Right renal pelvis (tissue), 4 donors: ENCODE measurements at regions not wholly inside any gene's neighbourhood (a gene's known extent, or its start where the extent isn't known, plus 50 kb on each side); places are given as distances from the start of the nearest gene placed in this dataset.
"Not testable (repeated sequence)": the region's sequence is repeated elsewhere in the genome, so short reads cannot be mapped to it uniquely, and the experiment has no call there.

Source experiments
- DNase-seq, 4 donors: peaks; one replicate each; pipeline ENCODE4 v3.0.0-alpha.2; 2013; ENCODE audit warnings: low read depth in 4 of 4, low spot score in 3 of 4, missing footprints in 1 of 4

DNA sequence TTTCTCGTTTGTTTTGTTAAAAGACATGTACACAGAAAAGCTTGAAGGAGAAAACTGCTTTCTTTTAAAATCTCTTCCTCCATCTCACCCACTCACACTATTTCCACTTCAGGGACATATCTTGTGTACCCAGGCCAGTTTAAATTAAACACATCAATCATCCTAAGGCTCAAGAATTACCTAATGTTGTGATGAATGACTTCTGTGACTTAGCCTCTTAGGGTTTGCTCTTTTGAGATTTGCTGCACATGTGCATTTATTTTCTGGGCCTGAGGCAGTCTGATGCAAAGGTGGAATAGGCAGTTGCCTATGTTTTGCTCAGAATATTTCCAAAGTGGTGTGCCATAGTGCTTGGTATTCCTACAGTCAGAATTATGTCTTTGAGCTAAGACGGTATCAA, 439.9 kb upstream of the CHD1 start:
- no peak for DNase-seq

DNA sequence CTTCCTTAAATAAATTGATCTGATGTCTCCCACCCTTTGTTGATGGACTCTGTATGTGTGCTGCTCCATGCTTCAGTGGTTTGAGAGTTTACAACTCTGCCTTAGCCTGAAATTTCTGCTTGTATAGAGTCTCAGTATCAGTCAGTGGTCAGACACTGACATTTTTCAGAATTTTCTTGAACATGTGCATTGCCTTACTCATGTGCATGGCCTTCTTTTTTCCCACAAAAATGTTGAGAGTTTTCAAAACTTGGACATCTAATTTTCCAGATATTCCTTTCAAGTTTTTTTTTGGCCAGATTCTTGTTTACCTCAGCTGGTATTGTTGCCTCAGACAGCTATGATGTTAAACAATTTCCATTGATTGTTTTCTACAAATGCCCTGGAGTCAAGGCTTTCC, 427.1 kb upstream of the CHD1 start:
- no peak for DNase-seq

DNA sequence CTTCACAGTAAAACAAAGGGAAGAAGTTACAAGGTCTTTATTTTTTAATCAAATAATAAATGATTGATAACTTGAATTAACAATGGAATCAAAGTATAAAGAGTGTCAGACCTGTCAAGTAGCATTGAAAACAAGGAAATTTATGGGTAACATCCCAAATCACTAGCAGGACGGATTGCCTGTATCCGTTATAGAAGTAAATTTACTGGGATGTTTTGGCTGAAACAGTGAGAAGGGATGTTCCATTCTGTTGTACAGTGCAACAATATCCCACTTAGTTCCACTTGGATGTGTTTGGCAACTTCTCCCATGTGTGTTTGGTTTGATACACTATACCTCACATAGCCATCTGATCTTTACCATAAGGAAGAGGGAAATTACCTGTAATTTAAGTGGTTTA, 421.0 kb upstream of the CHD1 start:
- DNase-seq = peak in 3 of 4 donors; percentile 11 to 33 (median 16)

DNA sequence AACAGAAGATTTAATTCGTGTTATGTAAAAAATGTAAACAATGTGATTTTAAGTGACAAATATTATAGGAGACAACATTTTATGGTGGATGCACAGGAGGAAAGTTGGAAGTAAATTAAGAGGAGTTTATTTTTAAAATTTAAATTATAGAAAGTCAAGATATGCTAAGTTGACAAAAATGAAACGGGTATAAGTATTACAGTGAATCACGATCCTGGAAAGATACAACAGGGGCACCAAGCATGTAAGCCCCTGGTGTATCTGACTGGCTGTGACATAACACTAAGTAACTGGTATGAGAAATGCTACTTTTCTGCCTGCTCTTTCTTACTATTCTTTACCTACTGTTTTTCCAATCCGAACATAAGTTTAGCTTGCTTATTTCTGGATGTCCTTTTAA, 419.8 kb upstream of the CHD1 start:
- no peak for DNase-seq

DNA sequence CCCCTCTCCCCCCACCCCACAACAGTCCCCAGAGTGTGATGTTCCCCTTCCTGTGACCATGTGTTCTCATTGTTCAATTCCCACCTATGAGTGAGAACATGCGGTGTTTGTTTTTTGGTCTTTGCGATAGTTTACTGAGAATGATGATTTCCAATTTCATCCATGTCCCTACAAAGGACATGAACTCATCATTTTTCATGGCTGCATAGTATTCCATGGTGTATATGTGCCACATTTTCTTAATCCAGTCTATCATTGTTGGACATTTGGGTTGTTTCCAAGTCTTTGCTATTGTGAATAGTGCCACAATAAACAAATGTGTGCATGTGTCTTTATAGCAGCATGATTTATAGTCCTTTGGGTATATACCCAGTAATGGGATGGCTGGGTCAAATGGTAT, 411.0 kb upstream of the CHD1 start:
- not testable (repeated sequence) for DNase-seq

DNA sequence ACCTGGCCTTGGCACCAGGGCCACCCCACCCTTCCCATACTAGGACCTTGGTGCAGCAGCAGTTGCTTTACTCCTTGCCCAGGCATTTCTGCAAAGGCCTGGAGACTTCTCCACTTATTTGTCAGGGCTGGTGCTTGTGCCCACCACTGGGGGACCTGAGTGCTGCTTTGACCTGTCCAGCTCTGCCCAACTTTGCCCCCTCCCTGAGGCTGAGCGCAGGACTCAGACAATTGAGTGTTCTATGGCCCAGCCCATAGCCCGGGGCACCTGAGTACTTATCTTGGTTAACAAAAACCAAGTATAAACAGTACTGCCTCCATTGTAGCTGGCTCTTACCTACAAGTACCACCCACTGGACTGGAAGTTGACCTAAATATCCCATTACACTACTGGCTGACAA, 406.1 kb upstream of the CHD1 start:
- DNase-seq = no peak

DNA sequence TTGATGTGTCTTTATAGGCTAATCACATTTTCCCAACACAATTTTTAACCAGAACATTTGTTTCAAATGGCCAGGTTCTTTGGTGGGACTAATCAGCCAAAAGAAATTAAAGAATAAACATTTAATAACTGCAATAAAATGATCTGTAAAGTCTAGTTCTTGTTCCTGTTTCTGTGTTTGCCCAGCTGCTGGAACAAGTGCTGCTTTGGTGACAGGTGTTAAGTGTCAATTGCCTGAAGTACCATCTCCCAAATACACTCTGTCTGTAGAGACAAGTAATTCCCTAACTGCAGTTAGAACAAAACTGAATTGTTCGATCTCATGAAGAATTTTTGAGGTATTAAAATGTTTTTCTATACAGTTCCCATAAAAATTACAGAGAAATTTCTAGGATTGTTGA, 402.3 kb upstream of the CHD1 start:
- DNase-seq = no peak

DNA sequence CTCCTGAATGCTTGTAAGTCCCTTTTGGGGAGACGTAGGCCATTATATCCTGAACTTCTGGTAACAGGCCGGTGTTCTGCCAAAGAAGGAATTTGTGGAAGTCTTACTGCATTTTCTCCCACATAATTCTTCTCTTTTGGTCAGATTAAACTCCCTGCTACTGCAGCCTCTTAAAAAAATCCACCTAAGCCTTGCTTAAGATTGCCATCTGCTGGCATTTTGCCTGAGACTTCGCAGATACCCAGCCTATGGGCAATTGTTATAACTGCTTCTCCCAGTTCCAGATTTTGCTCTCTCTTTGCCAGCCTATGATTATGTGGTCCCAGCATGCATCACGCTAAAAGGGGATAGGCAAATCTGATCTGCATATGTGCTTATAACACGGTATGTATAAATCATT, 391.6 kb upstream of the CHD1 start:
- no peak for DNase-seq

DNA sequence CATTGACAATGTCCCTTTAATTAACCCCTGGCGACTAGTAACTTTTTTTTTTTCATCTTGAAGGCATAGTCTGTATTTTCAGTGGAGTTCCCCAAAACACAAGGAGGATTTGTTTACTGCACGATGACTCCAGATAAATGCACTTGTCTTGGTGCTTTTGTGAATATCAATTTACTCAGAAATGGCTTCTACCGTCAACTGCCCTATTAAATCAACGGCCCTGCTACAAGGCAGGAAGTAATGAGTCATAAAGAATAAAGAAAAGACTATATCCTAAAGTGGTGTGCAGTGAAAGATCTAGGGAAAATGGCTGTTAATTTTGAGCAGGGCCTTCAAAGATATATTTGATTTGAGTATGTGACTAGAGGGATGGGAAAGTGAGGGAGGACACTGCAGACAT, 388.3 kb upstream of the CHD1 start:
- no peak for DNase-seq

DNA sequence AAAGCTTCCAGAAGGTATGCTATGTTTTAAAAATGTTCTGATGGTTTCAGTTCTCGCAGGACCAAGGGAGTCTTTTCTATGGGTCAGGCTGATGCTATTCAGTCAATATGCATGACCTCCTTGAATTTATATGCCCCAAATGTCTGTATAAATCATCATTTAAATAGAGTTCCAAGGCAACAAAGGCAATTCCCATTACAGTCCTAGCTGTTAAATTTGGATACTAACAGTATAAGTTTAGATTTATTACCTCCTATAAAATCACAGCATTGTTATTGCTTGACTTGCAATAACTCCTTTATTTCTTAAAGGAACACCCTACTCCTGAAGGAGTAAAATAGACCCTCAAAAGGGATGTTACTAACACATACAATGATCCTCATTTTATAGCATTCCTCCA, 387.7 kb upstream of the CHD1 start:
- no peak for DNase-seq

DNA sequence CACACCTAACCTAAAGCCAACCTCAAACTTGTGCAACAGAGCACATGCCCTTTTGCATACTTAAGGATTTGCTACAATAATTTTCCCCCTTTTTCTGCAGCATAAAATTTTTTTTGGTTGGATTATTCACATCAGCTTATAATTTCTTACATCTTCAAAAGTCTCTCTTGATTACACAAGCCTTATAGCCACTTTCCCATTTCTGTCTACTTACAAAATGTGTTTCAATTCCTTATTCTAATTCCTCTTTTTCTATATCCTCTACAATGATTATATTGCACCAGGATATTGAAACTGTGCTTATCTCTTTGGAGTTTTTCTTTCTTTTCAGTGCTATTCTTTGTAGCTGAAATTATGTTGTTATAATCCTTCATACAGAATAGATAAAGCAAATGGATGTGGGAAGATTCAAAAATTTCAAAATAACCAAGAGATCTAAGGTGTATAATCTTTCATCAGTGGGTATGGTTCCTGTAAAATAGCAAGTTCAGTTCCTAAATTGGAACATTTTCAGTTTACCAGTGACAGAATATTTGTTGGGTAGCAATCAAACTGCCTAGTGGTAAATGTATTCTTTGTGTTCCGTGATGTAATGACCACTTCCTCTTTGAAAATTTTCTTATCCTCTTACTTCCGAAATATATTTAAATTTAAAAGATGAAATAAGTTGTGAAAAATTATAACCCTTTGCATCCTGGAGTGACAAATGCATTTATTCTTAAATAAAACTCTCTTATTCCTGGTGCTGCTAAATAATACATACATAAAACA, 386.8 kb upstream of the CHD1 start:
- no peak for DNase-seq

DNA sequence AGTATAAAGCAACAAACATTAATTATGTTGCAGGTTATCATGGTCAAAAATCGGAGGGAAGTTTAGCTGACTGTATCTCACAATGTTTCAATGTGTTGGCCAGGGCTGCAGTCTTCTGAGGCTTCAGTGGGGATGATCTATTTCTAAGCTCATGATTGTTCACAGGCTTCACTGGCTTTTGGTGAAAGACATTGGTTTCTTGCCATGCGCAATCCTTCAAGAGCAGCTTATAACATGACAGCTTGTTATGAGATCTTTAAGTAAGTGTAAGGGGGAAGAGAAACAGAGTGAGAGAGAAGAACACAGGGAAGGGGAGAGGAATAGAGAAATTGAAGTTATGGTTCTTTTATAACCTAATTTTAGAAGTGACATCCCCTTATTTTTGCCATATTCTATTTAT, 385.9 kb upstream of the CHD1 start:
- no peak for DNase-seq

DNA sequence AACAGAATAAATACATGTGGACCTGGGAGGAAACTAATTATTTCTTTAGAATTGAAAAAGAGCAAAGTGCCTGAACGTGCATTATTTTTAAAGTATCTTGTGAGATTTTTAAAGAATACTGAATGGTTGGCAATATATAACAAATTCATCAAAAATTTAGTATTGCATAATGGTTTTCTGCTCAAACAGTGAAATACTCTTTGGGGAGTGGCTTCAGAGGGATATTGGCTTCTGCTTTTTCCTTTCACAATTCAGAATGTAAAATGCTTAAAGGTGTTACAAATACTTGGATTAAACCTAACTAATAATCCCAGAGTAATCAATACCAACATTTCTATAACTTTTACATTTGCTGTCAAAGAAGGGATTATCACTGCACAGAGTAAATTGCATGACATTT, 379.3 kb upstream of the CHD1 start:
- DNase-seq = no peak

DNA sequence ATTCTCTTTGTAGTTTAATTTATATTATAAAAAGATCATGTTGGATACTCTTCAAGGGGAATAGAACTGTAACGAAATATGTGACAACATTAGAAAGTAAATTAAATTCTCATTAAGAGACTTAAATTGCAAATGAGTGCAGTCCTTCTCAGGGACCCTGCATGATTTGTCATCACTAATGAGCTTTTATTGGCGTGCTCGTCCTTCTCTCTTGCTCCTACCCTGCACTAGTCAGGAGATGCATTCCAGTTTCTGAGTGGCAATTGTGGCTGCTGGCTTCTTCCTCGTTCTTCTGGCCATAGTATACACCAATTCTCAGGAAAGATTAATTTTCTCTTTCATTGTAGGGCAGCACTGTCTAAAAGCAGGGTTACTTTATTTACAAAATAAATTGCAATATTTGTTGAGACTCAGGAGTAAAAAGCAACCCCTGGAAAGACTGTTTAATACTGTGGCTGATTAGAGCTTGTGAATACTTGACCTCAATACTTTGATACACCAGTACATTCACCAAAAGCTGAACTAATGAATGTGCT, 376.3 kb upstream of the CHD1 start:
- DNase-seq = no peak

DNA sequence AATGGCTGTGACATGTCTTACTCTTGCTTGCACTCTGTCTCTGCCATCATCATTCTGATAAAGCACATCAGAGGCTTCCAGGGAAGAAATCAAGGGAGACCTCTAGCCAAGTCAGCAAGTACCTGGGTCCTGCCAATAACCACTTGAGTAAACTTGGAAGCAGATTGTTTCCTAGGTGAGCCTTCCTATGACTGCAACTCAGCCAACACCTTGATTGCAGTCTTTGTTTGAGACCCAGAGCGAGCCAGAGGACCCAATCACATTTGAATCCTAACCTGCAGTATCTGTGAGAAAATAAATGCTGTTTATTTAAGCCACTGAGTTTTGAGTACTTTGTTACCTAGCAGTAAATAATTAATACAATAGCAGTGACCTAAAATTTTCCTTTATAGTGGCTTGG, 356.8 kb upstream of the CHD1 start:
- DNase-seq = no peak

DNA sequence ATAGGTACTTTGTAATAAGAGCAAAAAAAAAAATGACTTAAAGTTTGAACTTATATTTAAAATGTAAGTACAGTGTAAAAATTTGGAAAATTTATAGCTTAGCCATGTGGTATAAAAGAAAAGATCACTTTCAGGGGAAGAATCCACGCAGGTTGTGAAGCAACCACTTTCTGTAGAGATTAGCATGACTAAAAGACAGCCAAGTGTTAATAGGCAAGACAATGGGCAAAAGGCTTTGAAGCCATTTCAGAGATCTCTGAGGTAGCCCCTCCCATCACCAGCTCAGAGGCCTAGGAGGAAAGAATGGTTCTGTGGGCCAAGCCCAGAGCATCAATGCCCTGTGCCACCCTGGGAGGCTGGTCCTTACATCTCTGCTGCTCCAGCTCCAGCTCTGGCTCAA, 346.3 kb upstream of the CHD1 start:
- no peak for DNase-seq

DNA sequence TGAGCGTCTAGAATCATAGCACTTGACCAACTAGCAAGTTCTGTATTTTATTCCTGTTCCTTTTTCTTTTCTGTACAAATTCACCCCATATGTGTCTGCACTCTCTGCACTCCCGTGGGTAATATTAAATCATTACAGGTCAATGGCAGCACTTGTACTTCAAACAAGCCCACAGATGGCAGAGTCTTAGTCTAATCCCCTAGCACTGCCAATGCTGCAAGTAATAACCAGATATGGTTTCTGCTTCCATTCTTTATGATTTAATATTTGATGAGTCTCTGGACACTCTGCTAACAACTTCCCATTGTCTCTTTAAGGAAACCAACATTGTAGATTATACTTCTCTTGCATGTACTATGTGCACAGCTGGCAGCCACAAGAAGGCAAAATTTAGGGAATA, 343.8 kb upstream of the CHD1 start:
- DNase-seq = no peak

DNA sequence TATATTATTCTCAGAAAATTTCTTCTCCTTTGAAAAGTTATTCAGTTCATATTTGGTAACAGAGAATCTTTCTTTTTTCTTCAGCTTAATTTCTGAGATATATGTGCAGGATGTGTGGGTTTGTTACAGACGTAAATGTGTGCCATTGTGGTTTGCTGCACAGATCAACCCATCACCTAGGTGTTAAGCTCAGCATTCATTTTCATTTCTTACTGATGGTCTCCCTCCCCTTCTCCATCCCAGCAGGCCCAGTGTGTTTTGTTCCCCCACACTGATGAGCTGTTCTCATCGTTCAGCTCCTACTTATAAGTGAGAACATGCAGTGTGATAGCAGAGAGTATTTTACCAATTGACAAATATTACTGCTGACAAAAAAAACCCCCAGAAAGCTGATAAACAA, 330.0 kb upstream of the CHD1 start:
- no peak for DNase-seq

DNA sequence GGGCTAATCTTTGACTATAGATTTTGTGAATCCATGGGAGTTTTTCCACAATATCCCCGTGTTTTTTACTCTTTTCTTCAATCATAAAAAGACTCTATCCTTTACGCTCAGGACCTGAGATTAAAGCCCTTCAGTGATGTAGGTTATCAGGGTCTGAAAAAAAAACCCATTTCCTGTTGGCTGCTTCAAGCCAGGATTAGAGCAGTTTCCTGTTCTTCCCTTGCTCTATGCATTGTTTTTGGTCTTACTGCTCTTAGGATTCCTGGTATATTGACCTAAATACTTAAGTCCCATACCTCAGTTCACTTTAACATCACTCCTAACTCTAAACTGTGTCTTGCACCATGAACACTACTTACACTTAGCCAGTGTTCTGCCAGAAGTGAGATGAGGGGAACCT, 319.3 kb upstream of the CHD1 start:
- DNase-seq = no peak

DNA sequence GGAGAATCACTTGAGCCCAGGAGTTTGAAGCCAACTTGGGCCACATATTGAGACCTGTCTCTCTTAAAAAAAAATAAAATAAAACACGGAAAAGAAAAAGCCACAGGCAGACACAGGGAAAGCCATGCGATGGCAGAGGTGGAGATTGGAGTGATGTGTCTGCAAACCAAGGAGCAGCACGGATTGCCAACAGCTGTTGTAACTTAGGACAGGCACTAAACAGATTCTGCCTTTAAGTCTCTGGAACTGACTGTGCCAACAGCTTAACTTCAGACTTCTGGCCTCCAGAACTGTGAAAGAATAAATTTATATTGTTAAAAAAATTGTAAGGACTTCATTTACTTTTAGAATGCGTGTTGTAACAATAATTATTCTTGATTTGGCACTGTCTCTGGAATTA, 318.5 kb upstream of the CHD1 start:
- DNase-seq = no peak

DNA sequence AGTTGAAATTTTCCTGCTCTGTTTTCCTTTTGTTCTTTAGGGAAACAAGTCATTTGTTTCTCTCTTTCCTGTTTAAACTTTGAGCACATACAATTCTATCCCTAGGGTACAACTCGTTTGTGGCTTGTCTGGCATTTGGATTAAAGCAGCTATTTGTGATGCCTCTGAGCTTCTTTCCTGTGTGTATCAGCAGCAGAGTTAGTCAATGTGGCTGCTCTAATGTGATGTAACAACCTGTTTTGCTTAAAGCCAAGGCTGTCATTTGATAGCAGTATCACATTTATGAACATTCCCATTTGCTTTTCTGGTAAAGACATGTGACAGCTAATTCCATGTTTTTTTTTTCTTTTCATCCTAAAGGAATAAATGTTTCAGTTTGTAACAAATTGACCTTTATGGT, 314.3 kb upstream of the CHD1 start:
- DNase-seq = no peak

DNA sequence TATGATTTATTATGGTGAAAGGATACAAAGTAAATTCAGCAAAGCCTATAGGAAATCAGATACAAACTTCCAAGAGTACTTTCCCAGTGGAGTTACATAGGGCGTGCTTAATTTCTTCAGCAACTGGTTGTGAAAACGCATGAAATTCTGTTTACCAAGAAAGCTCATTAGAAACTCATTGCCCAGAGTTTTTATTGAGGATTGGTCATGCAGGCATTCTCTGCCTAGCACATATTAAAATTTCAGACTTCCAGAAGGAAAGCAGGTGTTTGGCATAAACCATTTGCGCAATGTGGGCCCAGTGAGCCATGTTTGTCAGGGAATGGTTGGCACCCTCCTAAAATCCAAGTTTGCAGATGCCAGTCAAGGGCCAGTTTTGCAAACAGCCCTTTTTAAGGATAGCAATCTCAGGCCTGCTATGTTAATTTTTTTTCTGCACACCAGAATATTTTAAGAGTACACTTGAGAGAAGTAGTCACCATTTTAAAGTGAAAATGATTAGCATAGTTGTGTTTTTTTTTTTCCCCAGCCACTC, 311.1 kb upstream of the CHD1 start:
- no peak for DNase-seq
